ENCODE measurements at regions not wholly inside any gene's neighbourhood (a gene's known extent, or its start where the extent isn't known, plus 50 kb on each side); places are given as distances from the start of the nearest gene placed in this dataset.

DNA sequence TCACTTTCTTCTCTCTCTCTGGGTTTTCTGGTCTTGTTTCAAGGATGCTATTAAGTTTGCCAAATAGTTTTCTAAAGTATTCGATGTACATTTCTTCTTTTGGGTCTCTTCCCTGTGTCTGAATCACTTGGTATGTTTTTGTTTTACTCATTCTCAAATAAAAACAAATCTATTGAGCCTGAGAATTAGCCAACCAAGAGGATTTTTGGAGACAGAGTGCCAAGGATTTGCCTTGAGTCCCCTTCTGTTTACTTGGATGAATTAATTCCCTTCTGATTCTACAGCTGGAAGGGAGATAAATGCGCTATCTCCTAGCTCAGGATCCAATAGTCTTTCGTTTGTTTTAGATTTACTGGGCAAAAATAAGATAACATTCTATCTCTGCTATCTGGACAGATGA is 255.5 kb downstream of the SYT10 start:
- ATAC-seq (no peak), DNase-seq (ENCODE audit: extremely low read depth in 1 of 4, low spot score in 3 of 4) (no peak), FAIRE-seq (no peak)
- no peaks in the 10 kb centered on the region; the same call in 1 of the 2 replicates for H3K9me3 ChIP-seq (replicated peaks; ENCODE audit: control insufficient read depth, insufficient read depth, low read depth, low read length)
- no peak overlapping the region for H3K4me2 ChIP-seq (ENCODE audit: insufficient read depth, low read length)
- no peak overlapping the region for H2AFZ ChIP-seq (ENCODE audit: low read depth, low read length)
- H3K36me3 ChIP-seq (ENCODE audit: control insufficient read depth, insufficient read depth, low read length): no peaks in the 10 kb centered on the region
- WGBS (ENCODE audit: insufficient coverage, low coverage, missing lambda C conversion rate): 4% methylated on average over 3 of the region's 3 CpGs
- H3K4me1 ChIP-seq (replicated peaks in 1 of 2; ENCODE audit: control insufficient read depth in 2 of 2, insufficient read depth in 2 of 2, low read length in 2 of 2): no peaks in the 10 kb centered on the region; a peak in 1 of 5 replicates
- no peaks in the 10 kb centered on the region for H4K20me1 ChIP-seq (replicated peaks; ENCODE audit: control insufficient read depth, insufficient read depth, low read length)
- H3K27ac ChIP-seq (ENCODE audit: extremely low read depth, low read depth, low read length): no peak overlapping the region
- H3K9ac ChIP-seq (ENCODE audit: insufficient read depth in 1 of 2, low read depth in 2 of 2, low read length in 2 of 2): no peak overlapping the region
- BruUV-seq (replicated peaks): no TSS peak
- no peaks in the 10 kb centered on the region for H3K79me2 ChIP-seq (ENCODE audit: control insufficient read depth, insufficient read depth, low read length)
- TF ChIP-seq, protein P1, sequence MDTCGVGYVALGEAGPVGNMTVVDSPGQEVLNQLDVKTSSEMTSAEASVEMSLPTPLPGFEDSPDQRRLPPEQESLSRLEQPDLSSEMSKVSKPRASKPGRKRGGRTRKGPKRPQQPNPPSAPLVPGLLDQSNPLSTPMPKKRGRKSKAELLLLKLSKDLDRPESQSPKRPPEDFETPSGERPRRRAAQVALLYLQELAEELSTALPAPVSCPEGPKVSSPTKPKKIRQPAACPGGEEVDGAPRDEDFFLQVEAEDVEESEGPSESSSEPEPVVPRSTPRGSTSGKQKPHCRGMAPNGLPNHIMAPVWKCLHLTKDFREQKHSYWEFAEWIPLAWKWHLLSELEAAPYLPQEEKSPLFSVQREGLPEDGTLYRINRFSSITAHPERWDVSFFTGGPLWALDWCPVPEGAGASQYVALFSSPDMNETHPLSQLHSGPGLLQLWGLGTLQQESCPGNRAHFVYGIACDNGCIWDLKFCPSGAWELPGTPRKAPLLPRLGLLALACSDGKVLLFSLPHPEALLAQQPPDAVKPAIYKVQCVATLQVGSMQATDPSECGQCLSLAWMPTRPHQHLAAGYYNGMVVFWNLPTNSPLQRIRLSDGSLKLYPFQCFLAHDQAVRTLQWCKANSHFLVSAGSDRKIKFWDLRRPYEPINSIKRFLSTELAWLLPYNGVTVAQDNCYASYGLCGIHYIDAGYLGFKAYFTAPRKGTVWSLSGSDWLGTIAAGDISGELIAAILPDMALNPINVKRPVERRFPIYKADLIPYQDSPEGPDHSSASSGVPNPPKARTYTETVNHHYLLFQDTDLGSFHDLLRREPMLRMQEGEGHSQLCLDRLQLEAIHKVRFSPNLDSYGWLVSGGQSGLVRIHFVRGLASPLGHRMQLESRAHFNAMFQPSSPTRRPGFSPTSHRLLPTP (IDR thresholded peaks at IDR 0.05; ENCODE audit: borderline replicate concordance, extremely low read depth, insufficient read length): no peak
- TF ChIP-seq YY1 (IDR thresholded peaks at IDR 0.05; ENCODE audit: borderline replicate concordance in 1 of 3, control insufficient read depth in 1 of 3, extremely low read depth in 1 of 3, insufficient read depth in 3 of 3, insufficient read length in 1 of 3, insufficient replicate concordance in 2 of 3, low read depth in 1 of 3, low read length in 2 of 3) (no peak), RBM34 (IDR thresholded peaks at IDR 0.05; ENCODE audit: borderline replicate concordance, insufficient read depth, low read length) (no peak), HIVEP1 (CRISPR knock-in tag; IDR thresholded peaks at IDR 0.05) (no peak)
- no peaks in the 10 kb centered on the region for H3K9me1 ChIP-seq (ENCODE audit: control insufficient read depth, insufficient read depth, low read length)
- intact Hi-C loops (cut with micrococcal nuclease) (no loop called here), in situ Hi-C loops (cut with MboI) (no loop called here)
- CTCF ChIA-PET (ENCODE audit: low intra/inter-chr PET ratio): no interaction called here
- POLR2A ChIA-PET: no interaction called here
- H3K27me3 ChIP-seq (ENCODE audit: control insufficient read depth in 2 of 2, insufficient read depth in 2 of 2, low read length in 2 of 2): no peaks in the 10 kb centered on the region
- no peak overlapping the region for H3K4me3 ChIP-seq

All from K562 (cell line).